ENCODE measurements at regions not wholly inside any gene's neighbourhood (a gene's known extent, or its start where the extent isn't known, plus 50 kb on each side); places are given as distances from the start of the nearest gene placed in this dataset.
"Not testable (repeated sequence)": the region's sequence is repeated elsewhere in the genome, so short reads cannot be mapped to it uniquely, and the experiment has no call there.

DNA sequence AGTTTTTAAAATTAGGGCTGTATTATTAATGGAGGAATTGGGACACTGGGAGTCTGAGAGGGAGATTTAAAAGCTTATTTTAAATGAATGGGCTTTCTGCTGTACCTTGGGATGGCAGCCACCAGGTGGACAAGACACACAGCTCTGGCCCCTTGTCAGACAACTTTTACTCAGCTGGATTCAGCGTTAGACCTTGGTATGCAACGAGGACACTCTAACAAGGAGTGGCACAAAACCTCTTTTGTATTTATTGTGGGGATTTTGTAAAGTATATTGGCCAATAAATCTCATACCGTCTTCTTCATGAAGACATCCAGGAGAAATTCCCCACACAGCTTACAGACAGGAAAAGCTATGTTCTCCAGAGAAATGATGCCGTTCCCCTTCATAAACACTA lies 105.7 kb downstream of the LCA5 start:
- DNase-seq (ENCODE audit: low spot score): no peak

- DNase-seq (ENCODE audit: low spot score): no peak
Measured at GRCh38 chr6:79430913-79431536, 106.2 kb downstream of the LCA5 start.

DNA sequence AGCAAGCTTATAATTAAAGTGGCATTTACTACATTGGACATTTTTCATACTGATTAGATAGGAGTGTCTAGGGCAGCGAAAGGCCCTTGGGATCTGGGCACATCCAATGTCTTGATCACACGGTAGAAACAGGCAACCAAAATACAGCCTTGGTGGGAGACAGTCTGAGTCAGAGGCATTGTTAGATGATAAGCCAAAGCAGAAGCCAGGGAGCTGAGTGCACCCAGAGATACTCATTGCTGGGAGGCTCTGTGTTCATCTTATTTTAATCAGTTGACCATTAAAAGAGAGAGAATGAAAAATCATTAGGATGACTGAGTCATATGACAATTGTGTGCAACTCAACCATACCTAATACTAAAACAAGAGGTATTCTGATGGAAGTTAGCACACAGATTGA lies 109.5 kb downstream of the LCA5 start:
- no peak for DNase-seq (ENCODE audit: low spot score)

GRCh38 chr6:79426625-79427278 lies 110.5 kb downstream of the LCA5 start:
- no peak for DNase-seq (ENCODE audit: low spot score)

DNA sequence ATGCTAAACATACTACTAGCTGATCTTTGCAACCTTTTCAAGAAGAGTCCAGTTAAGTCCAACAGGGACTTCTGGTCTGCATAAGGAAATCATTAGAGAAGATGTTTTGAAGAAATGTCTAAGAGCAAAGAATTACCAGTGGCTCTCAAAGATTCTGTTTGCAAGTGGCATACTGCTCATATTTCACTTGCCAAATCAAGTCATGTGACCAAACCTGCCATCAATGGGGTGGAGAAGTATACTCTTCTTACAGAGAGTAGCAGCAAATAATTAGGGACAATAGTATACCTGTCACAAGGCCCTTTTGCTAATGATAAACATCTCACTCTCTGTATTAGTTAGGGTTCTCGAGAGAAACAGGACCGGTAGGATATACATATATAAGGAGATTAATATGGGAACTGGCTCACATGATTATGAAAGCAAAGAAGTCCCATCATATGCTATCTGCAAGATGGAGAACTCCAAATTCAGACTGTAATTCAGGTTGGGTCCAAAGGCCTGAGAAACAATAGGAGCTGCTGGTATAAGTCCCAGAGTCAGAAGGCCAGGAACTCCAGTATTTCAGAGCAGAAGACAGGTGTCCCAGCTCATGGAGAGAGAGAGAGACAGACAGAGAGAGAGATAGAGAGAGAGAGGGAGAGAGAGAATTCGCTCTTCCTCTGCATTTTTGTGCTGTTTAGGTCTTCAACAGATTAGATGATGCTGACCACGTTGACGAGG lies 111.5 kb downstream of the LCA5 start:
- DNase-seq (ENCODE audit: low spot score): no peak

- peak; percentile 52 for DNase-seq (ENCODE audit: low spot score)
Measured at GRCh38 chr6:79423216-79423615, 114.0 kb downstream of the LCA5 start.

GRCh38 chr6:79422666-79423065 lies 114.6 kb downstream of the LCA5 start:
- no peak for DNase-seq (ENCODE audit: low spot score)

DNA sequence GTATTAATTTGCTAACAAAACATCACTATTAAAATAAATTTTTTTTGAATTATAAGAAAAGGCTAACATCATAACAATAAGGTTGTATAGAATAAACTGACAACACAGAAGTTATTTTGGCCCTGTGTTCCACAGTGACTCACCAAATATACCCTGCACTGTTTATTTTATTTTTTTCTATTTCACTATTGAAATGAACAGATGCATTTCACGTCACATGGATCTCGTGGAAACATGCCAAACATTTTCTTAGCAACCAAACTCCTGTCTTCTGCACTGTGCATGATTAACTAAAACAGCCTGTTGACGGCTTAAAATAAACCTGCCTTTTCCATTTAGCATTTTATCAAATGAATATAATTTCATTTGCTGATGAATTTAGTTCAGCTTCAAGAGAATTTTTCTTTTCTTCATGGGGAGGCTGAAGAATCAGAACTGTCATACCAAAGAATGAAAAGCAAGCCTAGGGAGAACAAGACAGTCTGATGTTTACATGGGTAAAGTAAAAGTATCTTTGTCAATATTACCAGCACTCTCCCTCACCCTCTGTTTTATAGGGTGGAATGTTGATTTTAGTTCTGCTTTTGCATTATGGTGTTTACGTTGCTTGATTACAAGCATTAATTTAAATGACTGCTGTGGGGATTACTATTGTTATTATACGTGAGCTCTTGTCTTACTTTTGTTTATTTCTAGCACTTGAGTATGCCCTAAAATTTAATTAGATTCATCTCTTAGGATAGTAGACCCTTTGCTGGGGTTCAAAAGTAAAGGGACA lies 115.3 kb downstream of the LCA5 start:
- DNase-seq (ENCODE audit: low spot score): peak; percentile 87

DNA sequence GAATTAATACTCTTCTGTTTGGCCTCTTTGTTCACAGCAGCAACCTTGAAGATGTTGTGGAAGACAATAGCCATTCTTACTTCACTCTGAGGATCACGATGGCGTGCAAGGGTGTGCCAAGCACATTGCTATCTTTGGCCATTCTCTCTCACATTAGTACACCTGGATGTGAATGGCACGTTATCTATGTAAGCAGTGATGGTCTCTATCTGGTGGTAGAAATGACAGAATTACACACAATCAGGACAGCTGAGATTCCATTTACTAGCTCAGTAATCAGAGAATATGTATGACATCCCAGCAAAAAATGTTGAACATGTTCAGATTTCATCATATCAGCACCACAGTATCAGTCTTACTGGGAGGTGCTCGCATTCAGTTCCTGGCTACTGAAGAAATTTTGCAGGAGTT lies 116.2 kb downstream of the LCA5 start:
- DNase-seq (ENCODE audit: low spot score): no peak

DNA sequence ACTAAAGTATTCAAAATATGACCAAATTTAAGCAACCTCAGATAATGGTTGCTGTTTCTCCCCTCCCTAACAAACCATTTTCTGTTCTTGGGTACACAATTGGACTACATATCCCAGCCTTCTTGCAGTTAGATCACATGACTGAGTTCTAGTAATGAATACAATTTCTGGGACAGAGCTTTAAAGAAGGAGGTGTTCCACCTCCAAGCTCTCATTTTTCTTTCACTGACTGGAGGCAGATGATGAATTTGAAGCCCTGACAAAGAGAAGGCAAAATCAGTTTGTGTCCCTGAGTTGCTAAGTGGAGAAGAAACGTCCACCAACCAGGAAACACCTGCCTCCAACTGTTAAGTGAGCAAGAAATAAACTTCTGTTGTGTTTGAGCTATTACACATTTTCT lies 117.2 kb downstream of the LCA5 start:
- DNase-seq (ENCODE audit: low spot score): no peak

- DNase-seq (ENCODE audit: low spot score): no peak
Measured at GRCh38 chr6:79416931-79417330, 120.3 kb downstream of the LCA5 start.

- DNase-seq (ENCODE audit: low spot score): no peak
Measured at GRCh38 chr6:79413562-79414002, 123.6 kb downstream of the LCA5 start.

DNA sequence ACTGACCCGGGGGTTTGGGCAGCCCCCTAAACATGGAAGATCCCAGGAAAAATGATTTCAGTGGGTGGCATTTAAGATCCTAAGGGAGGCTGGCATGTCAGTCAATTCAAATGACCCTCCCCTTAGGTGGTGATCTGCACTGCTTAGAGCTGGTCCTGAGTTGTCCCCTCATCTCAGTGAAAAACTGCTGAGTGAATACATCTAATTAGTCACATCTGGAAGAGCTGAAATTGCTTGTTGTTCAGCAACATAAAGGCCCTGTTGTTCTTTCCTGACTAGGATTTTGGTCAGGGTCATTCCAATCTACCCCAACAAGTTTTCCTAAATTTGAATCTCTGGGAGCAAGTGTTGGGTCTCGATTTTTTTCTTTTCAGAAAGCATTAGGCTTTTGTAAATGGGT lies 126.4 kb downstream of the LCA5 start:
- no peak for DNase-seq (ENCODE audit: low spot score)

GRCh38 chr6:79408256-79408974 lies 128.8 kb downstream of the LCA5 start:
- DNase-seq (ENCODE audit: low spot score): no peak

GRCh38 chr6:79404677-79405076 lies 132.6 kb downstream of the LCA5 start:
- DNase-seq (ENCODE audit: low spot score): no peak

DNA sequence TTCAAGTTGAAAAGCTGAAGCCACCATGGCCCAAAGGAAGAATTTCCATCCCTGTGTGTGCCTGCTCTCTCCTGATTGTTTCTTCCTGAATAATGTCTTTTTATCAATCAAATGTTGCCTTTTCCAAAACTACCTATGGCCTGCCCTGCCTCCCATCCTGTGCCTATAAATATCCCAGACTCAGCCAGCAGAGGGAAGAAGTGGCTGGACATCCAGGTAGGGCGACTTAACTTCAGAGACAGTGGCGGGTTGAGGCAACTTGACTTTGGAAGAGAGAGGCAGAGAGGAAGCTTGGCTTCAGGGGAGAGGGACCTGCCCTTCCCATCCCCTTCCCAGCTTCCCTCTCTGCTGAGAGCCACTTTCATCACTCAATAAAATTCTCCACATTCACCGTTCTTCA lies 133.0 kb downstream of the LCA5 start:
- no peak for DNase-seq (ENCODE audit: low spot score)

- no peak for DNase-seq (ENCODE audit: low spot score)
Measured at GRCh38 chr6:79403563-79403962, 133.7 kb downstream of the LCA5 start.

- DNase-seq (ENCODE audit: low spot score): no peak
Measured at GRCh38 chr6:79403086-79403485, 134.1 kb downstream of the LCA5 start.

GRCh38 chr6:79399499-79399898 lies 137.7 kb downstream of the LCA5 start:
- no peak for DNase-seq (ENCODE audit: low spot score)

DNA sequence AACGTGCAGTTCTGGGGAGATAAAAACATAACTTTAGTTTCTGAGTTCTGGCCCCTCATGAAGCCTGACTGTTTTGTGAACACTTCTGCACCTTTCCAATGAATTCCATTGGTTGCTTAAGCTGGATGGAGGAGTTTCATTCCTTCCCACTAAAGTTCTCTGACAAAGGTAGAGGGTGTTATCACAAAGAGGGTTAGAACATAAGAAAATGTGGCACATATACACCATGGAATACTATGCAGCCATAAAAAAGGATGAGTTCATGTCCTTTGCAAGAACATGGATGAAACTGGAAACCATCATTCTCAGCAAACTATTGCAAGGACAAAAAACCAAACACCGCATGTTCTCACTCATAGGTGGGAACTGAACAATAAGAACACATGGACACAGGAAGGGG lies 138.6 kb downstream of the LCA5 start:
- DNase-seq (ENCODE audit: low spot score): not testable (repeated sequence)

DNA sequence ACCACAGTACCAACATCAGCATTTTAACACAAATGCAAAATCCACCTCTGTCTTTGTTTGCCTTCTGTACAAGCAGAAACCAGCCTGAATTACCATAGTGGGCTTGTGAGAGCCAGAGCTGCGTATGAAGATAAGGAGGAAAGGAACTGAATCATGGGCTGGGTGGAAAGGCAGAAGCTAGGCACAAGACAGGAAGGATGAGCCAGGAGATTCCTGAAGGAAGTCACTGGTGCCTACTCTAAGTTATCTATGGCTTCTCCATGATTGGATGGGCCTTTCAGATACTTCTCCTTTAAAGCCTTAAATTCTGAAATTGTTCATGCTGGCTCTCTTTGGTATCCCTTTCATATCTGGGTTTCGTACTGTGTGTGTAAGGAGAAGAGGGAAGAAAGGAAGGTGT lies 140.6 kb downstream of the LCA5 start:
- no peak for DNase-seq (ENCODE audit: low spot score)

DNA sequence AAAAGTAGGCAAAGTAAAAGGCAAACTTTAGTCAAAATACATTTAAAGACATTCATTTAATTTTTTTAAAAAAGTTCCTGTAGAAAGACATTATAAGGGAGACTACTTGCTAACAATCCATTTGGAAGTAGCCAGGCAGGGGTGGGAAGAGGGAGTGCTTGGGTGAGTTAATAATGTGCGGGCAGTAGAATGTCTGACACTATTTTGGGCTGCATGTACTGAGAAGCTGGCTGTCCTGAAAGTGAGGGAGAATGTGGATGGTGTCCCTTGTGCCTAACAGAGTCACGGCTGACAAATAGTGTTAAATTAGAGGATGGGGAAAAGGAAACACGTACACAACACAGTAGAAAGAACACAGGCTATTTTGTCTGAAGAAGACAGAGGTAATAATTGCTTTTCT lies 142.5 kb downstream of the LCA5 start:
- no peak for DNase-seq (ENCODE audit: low spot score)
